ES-I3 (cell line): ENCODE measurements at regions not wholly inside any gene's neighbourhood (a gene's known extent, or its start where the extent isn't known, plus 50 kb on each side); places are given as distances from the start of the nearest gene placed in this dataset.
"Not testable (repeated sequence)": the region's sequence is repeated elsewhere in the genome, so short reads cannot be mapped to it uniquely, and the experiment has no call there.

Experiments
- H3K36me3 ChIP-seq: 2 replicates; pipeline ENCODE4 v1.6.1; 2013; ENCODE audit warnings: mild to moderate bottlenecking, low read length, control low read depth, moderate library complexity; ENCODE audit not compliant: insufficient read depth
- H3K4me1 ChIP-seq: 2 replicates; pipeline ENCODE4 v1.6.1; 2013; ENCODE audit warnings: mild to moderate bottlenecking, control low read depth, low read length; ENCODE audit not compliant: insufficient read depth
- H3K9ac ChIP-seq: 2 replicates; pipeline ENCODE4 v1.6.1; 2013; ENCODE audit warnings: low read depth, mild to moderate bottlenecking, low read length, moderate library complexity
- H3K9me3 ChIP-seq: 2 replicates; pipeline ENCODE4 v1.6.1; 2013; ENCODE audit warnings: mild to moderate bottlenecking, low read length, moderate library complexity; ENCODE audit not compliant: control insufficient read depth, insufficient read depth

GRCh38 chr2:192957425-192957824 lies 762.7 kb upstream of the TMEFF2 start:
- no peaks in the 10 kb centered on the region for H3K36me3 ChIP-seq
- H3K9ac ChIP-seq, result no peak overlapping the region
- no peaks in the 10 kb centered on the region for H3K9me3 ChIP-seq
- no peaks in the 10 kb centered on the region for H3K4me1 ChIP-seq

DNA sequence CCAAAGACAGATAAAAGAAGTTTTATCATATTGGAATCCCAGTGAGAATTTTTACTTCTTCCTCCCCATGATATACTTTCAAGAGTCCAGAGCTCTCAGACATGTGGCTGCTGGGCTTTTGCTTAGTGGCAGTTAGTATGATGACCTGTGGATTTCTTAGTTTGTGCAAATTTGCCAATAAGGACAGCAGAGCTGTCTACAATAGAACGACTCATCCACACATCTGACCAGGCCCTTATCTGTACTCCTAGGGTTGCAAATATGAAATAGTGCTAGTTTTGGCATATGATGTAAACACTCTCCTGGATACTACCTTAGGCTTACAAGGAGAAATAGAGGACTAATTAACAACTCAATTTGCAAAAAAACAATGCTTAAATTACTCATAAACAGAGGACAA lies 758.4 kb upstream of the TMEFF2 start:
- Histone ChIP-seq H3K4me1 (no peaks in the 10 kb centered on the region), H3K36me3 (no peaks in the 10 kb centered on the region), H3K9ac (no peak overlapping the region), H3K9me3 (no peaks in the 10 kb centered on the region)

GRCh38 chr2:192952245-192952644 lies 757.5 kb upstream of the TMEFF2 start:
- no peaks in the 10 kb centered on the region for H3K4me1 ChIP-seq
- H3K9me3 ChIP-seq, result no peaks in the 10 kb centered on the region
- no peaks in the 10 kb centered on the region for H3K36me3 ChIP-seq
- H3K9ac ChIP-seq, result no peak overlapping the region

GRCh38 chr2:192948316-192948715 lies 753.6 kb upstream of the TMEFF2 start:
- Histone ChIP-seq H3K9ac (no peak overlapping the region), H3K4me1 (no peaks in the 10 kb centered on the region), H3K9me3 (no peaks in the 10 kb centered on the region), H3K36me3 (no peaks in the 10 kb centered on the region)

- Histone ChIP-seq H3K9ac (no peak overlapping the region), H3K4me1 (no peaks in the 10 kb centered on the region), H3K9me3 (no peaks in the 10 kb centered on the region), H3K36me3 (no peaks in the 10 kb centered on the region)
Measured at GRCh38 chr2:192947352-192947751, 752.6 kb upstream of the TMEFF2 start.

DNA sequence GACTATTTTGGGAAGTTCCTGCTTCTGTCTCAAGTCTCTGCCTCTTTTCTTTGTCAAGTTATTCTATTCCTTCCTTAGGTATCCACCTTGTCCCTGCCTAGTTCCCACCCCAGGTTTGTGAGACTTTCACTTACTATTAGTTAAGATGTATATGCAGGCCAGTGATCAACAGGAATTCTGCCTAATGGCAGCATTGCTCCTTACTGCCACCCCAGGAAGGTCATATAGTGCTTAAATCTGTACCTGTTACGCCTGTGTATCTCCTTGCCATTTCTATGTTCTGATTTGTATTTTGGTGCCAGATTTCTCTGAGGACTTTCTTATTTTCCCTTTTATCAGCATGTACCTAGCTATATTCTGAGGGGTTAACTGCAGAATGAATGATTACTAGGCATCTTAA lies 746.0 kb upstream of the TMEFF2 start:
- no peaks in the 10 kb centered on the region for H3K36me3 ChIP-seq
- no peak overlapping the region for H3K9ac ChIP-seq
- no peaks in the 10 kb centered on the region for H3K4me1 ChIP-seq
- H3K9me3 ChIP-seq, result no peaks in the 10 kb centered on the region

DNA sequence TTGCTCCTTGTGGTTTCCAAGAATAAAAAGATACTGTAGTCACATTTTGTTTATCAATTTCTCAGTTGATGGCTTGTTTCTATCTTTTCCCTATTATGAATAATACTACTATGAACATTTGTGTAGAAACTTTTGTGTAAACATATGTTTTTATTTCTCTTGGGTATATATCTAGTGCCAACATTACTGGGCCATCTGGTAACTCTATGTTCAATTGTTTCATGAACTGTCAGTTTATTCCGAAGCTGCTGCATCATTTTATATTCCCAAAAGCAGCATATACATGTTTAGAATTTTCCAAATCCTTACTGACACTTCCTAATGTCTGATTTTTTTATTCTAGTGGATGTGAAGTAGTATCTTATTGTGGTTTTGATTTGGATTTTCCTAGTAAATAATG lies 737.6 kb upstream of the TMEFF2 start:
- Histone ChIP-seq H3K36me3 (no peaks in the 10 kb centered on the region), H3K9ac (no peak overlapping the region), H3K9me3 (no peaks in the 10 kb centered on the region), H3K4me1 (no peaks in the 10 kb centered on the region)

- not testable (repeated sequence) for H3K4me1 ChIP-seq, H3K9ac ChIP-seq, H3K9me3 ChIP-seq, H3K36me3 ChIP-seq
Measured at GRCh38 chr2:192921631-192922030, 726.9 kb upstream of the TMEFF2 start.

DNA sequence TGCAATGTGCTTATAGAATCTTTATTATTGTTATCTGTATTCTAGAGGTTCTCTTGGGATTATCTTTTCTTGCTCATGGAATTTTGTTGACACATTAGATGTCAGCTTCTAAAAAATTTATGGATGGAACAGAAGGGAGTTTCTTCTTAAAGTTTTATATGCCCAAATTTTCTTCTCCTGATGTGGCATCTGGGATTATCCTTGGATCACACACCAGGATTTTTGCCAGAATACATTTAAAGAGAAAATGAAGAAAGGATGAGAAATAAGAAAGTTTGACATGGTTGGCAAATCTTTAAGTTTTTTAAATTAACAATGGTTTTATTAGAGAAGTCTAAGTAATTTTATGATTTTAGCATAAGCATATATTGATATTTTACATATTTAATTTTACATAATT lies 706.7 kb upstream of the TMEFF2 start:
- Histone ChIP-seq H3K9me3 (no peaks in the 10 kb centered on the region), H3K36me3 (no peaks in the 10 kb centered on the region), H3K9ac (no peak overlapping the region), H3K4me1 (no peaks in the 10 kb centered on the region)

DNA sequence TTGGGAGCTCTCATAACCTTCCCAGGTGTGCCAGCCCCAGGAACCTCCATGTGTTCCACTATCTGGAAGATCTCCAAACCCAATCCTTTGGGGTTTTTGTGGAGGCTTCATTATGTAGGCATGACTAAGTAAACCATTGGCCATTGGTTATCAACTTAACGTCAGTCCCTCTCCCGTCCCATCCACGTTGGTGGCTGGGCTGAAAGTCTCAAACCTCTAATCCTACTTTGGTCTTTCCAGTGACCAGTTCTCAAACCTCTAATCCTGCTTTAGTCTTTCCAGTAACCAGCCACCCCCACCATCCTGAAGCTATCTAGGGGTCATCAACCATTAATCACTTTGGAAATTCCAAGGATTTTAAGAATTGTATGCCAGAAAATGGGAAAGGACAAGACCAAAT lies 704.7 kb upstream of the TMEFF2 start:
- H3K9ac ChIP-seq, result no peak overlapping the region
- H3K4me1 ChIP-seq, result no peaks in the 10 kb centered on the region
- H3K9me3 ChIP-seq, result no peaks in the 10 kb centered on the region
- H3K36me3 ChIP-seq, result no peaks in the 10 kb centered on the region

GRCh38 chr2:192893976-192894375 lies 699.2 kb upstream of the TMEFF2 start:
- H3K9me3 ChIP-seq, H3K36me3 ChIP-seq, H3K9ac ChIP-seq, H3K4me1 ChIP-seq: not testable (repeated sequence)

DNA sequence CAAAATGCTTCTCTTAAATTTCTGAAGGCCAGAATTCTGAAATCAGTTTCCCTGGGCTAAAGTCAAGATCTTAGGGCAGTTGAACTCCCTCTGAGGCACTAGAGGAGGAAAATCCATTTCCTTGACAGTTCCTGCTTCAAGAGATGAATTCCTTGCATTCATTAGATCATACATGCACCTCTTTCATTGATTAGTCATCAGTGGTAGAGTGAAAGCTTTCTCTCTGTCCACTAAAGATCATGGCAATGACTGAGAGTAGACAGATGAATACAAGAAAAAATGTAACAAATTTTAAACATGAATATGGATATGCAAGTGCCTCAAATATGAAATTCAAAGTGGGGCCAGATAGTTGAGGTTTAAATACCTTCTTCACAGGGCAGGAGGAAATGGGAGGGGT lies 693.4 kb upstream of the TMEFF2 start:
- Histone ChIP-seq H3K4me1 (peaks cover 8% of the 10 kb centered on the region; the same call in 1 of the 2 replicates), H3K9ac (no peak overlapping the region), H3K9me3 (no peaks in the 10 kb centered on the region)

GRCh38 chr2:192887337-192887736 lies 692.6 kb upstream of the TMEFF2 start:
- H3K36me3 ChIP-seq, result no peaks in the 10 kb centered on the region
- no peak overlapping the region for H3K9ac ChIP-seq
- no peaks in the 10 kb centered on the region for H3K9me3 ChIP-seq
- peaks cover 8% of the 10 kb centered on the region; the same call in 1 of the 2 replicates for H3K4me1 ChIP-seq

More for the DNA sequence above, 693.4 kb upstream of the TMEFF2 start:
- no peaks in the 10 kb centered on the region for H3K36me3 ChIP-seq

DNA sequence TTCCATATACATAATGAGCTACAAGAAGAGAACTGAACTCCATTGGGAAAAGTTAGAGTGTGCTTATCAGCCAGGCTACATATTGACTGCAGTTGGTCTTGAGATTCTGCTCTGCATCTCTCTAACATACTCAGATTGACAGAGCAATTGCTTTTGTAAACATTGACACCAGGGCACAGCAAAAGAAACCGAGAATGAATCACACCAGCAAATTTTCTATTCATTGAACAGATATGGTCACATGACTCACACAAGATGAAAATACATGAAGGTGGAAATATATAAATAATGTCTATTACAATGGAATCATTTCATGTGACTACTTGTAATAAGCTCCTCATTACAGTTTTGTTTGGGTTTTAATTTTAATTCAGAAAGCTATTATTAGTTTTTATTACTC lies 691.9 kb upstream of the TMEFF2 start:
- Histone ChIP-seq H3K36me3 (no peaks in the 10 kb centered on the region), H3K9me3 (no peaks in the 10 kb centered on the region), H3K4me1 (peaks cover 8% of the 10 kb centered on the region; the same call in 1 of the 2 replicates), H3K9ac (no peak overlapping the region)

DNA sequence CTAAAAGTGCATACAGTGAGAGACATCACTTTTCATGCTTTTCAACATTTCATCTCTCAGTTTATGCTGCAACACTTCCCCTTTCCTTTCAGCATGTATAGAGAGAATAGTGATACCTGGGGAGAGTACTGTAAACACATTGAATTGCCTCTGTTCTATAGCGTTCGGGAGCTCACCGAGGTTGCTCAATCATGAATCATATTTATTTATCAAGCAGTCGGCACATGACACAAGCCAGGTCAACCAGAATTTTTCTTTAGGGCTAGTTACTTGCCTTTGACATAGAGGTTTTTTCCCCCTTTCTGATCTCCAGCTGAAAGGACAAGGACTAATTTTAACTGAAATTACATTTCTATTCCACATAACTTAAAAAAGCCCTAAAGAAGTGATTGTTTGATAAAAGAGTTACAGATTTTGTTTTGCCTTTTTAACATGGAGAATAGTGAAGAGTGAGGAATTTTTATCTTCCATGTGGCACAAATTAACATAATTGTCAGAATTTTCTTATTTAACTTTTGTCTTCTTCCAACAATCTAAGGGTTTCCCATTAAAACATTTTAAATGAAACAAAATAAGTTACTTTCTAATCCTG lies 690.9 kb upstream of the TMEFF2 start:
- Histone ChIP-seq H3K9ac (no peak overlapping the region), H3K9me3 (no peaks in the 10 kb centered on the region), H3K4me1 (peaks cover 8% of the 10 kb centered on the region; the same call in 1 of the 2 replicates), H3K36me3 (no peaks in the 10 kb centered on the region)

GRCh38 chr2:192877159-192877558 lies 682.4 kb upstream of the TMEFF2 start:
- no peaks in the 10 kb centered on the region for H3K4me1 ChIP-seq
- no peaks in the 10 kb centered on the region for H3K36me3 ChIP-seq
- no peak overlapping the region for H3K9ac ChIP-seq
- no peaks in the 10 kb centered on the region; the same call in 1 of the 2 replicates for H3K9me3 ChIP-seq
